ENCODE measurements at regions not wholly inside any gene's neighbourhood (a gene's known extent, or its start where the extent isn't known, plus 50 kb on each side); places are given as distances from the start of the nearest gene placed in this dataset.

GRCh38 chr2:18180912-18181311 is 302.4 kb downstream of the KCNS3 start:
- Histone ChIP-seq H3K4me1 (peaks cover 5% of the 10 kb centered on the region; the same call in 1 of the 3 replicates), H3K4me3 (no peak overlapping the region), H3K4me2 (no peak overlapping the region), H3K9me3 (no peaks in the 10 kb centered on the region), H3K27ac (no peak overlapping the region)
- WGBS (ENCODE audit: missing lambda C conversion rate), result 60% methylated on average over 3 of the region's 3 CpGs
- CTCF ChIA-PET, result interaction anchor here (0.6 to 1.4 kb wide), 4 partner anchors 9 to 333 kb away, joined by 3 to 6 read pairs (median 3); no protein-coding TSS in a partner anchor
- FAIRE-seq (no peak), ATAC-seq (no peak), DNase-seq (ENCODE audit: low read depth in 1 of 2, low spot score in 1 of 2) (no peak)
- no peak for TF ChIP-seq E2F6 (IDR thresholded peaks at IDR 0.05; ENCODE audit: borderline replicate concordance, low read depth)
- no peak for TF ChIP-seq HEYL (CRISPR knock-in tag; IDR thresholded peaks at IDR 0.05)
- no peak for TF ChIP-seq ZFP36 (IDR thresholded peaks at IDR 0.05; ENCODE audit: borderline replicate concordance, partially characterized antibody)
- TF ChIP-seq CBX2 (IDR thresholded peaks at IDR 0.05; ENCODE audit: borderline replicate concordance, low read depth), result no peak
- TF ChIP-seq MAFK (IDR thresholded peaks at IDR 0.05; ENCODE audit: partially characterized antibody), result no peak
- no peak for TF ChIP-seq POLR2A (IDR thresholded peaks at IDR 0.05; ENCODE audit: low read length)
- TF ChIP-seq JUN (IDR thresholded peaks at IDR 0.05), result no peak
- TF ChIP-seq CEBPB (IDR thresholded peaks at IDR 0.05), result no peak
- no peak for TF ChIP-seq NR3C1 (IDR thresholded peaks at IDR 0.05)
- no peak for TF ChIP-seq KDM1A (IDR thresholded peaks at IDR 0.05; ENCODE audit: low read depth)
- TF ChIP-seq FOXS1 (CRISPR knock-in tag; IDR thresholded peaks at IDR 0.05), result no peak
- no peak for TF ChIP-seq ZSCAN20 (CRISPR knock-in tag; IDR thresholded peaks at IDR 0.05)
- no peak for TF ChIP-seq ELK1 (IDR thresholded peaks at IDR 0.05; ENCODE audit: low read depth, low read length)
- TF ChIP-seq PBX3 (IDR thresholded peaks at IDR 0.05), result no peak
- no peak for TF ChIP-seq KDM5A (IDR thresholded peaks at IDR 0.05)
- no peak for TF ChIP-seq CHD4 (IDR thresholded peaks at IDR 0.05; ENCODE audit: borderline replicate concordance)
- no peak for TF ChIP-seq SMC3 (IDR thresholded peaks at IDR 0.05)
- TF ChIP-seq TP53 (CRISPR knock-in tag; IDR thresholded peaks at IDR 0.05), result no peak
- TF ChIP-seq MAX (IDR thresholded peaks at IDR 0.05), result no peak
- POLR2A ChIA-PET, result no interaction called here

GRCh38 chr2:18180031-18180610 is 301.7 kb downstream of the KCNS3 start:
- CTCF ChIA-PET, result interaction anchor here (0.6 to 1.4 kb wide), 4 partner anchors 10 to 54 kb away, joined by 3 to 6 read pairs (median 3); no protein-coding TSS in a partner anchor
- 49% methylated on average over 3 of the region's 3 CpGs for WGBS (ENCODE audit: missing lambda C conversion rate)
- TF ChIP-seq FOSL2 (IDR thresholded peaks at IDR 0.05), result no peak
- TF ChIP-seq FOSL2 (CRISPR knock-in tag; IDR thresholded peaks at IDR 0.05), result no peak
- TF ChIP-seq BCL3 (IDR thresholded peaks at IDR 0.05), result no peak
- TF ChIP-seq ZFP36 (IDR thresholded peaks at IDR 0.05; ENCODE audit: borderline replicate concordance, partially characterized antibody), result no peak
- no peak for TF ChIP-seq GATA3 (IDR thresholded peaks at IDR 0.05; ENCODE audit: borderline replicate concordance)
- no peak for TF ChIP-seq HDAC2 (IDR thresholded peaks at IDR 0.05)
- TF ChIP-seq CHD4 (IDR thresholded peaks at IDR 0.05; ENCODE audit: borderline replicate concordance), result no peak
- TF ChIP-seq RCOR1 (IDR thresholded peaks at IDR 0.05; ENCODE audit: low read depth, low read length), result no peak
- no peak for TF ChIP-seq SMC3 (IDR thresholded peaks at IDR 0.05)
- no peak for TF ChIP-seq REST (IDR thresholded peaks at IDR 0.05)
- no peak for TF ChIP-seq NR3C1 (IDR thresholded peaks at IDR 0.05)
- no peak for TF ChIP-seq CTCF (IDR thresholded peaks at IDR 0.05)
- no peak for TF ChIP-seq HES2 (IDR thresholded peaks at IDR 0.05)
- no peak for TF ChIP-seq TFCP2L1 (CRISPR knock-in tag; IDR thresholded peaks at IDR 0.05)

More at GRCh38 chr2:18180031-18180610, 301.7 kb downstream of the KCNS3 start:
- ATAC-seq (peak in 1 of 2 experiments; percentile 43; a peak in 1 of 6 replicates), DNase-seq (ENCODE audit: low read depth in 1 of 2, low spot score in 1 of 2) (no peak), FAIRE-seq (no peak)
- POLR2A ChIA-PET, result no interaction called here
- H3K27ac ChIP-seq, result no peak overlapping the region
- peak overlapping the region; percentile 12; the same call in 1 of the 3 replicates for H3K4me2 ChIP-seq
- no peaks in the 10 kb centered on the region for H3K9me3 ChIP-seq
- no peak overlapping the region for H3K4me3 ChIP-seq
- peaks cover 5% of the 10 kb centered on the region; the same call in 1 of the 3 replicates for H3K4me1 ChIP-seq
